ENCODE measurements at regions not wholly inside any gene's neighbourhood (a gene's known extent, or its start where the extent isn't known, plus 50 kb on each side); places are given as distances from the start of the nearest gene placed in this dataset.
"Not testable (repeated sequence)": the region's sequence is repeated elsewhere in the genome, so short reads cannot be mapped to it uniquely, and the experiment has no call there.

DNA sequence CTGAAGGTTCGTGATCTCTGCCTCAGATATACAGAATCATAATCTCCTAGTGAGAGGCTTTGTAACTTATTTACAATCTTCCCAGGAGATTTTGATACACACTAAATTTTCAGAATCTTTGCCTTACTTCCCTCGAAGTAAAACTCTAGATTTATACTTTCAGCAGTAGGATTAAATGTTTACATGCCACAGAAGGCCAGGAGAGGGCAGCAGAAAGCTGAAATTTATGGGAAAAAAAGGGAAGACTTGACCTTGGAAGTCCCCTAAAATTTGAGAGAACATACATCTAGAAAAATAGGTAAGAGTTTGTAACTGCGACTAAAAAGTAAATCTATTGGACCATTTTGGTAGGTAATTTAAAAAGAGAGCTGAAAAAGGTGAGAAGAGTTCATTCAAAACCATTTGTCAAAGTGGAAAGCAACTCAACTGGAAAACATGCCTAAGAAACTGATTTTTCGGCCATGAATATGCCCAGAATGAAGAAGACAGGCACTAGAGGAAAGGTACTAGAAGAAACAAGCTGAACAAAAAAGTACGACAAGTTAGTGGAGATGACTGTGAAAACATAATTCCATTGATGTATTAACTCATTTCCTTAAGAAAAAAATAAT, 242.0 kb upstream of the MDGA2 start:
- TF ChIP-seq, protein P1, sequence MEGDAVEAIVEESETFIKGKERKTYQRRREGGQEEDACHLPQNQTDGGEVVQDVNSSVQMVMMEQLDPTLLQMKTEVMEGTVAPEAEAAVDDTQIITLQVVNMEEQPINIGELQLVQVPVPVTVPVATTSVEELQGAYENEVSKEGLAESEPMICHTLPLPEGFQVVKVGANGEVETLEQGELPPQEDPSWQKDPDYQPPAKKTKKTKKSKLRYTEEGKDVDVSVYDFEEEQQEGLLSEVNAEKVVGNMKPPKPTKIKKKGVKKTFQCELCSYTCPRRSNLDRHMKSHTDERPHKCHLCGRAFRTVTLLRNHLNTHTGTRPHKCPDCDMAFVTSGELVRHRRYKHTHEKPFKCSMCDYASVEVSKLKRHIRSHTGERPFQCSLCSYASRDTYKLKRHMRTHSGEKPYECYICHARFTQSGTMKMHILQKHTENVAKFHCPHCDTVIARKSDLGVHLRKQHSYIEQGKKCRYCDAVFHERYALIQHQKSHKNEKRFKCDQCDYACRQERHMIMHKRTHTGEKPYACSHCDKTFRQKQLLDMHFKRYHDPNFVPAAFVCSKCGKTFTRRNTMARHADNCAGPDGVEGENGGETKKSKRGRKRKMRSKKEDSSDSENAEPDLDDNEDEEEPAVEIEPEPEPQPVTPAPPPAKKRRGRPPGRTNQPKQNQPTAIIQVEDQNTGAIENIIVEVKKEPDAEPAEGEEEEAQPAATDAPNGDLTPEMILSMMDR (IDR thresholded peaks at IDR 0.05; ENCODE audit: insufficient read depth, low read length, severe bottlenecking), result peak; percentile 26
- Histone ChIP-seq H3K36me3 (ENCODE audit: control insufficient read depth, insufficient read depth, low read length) (no peaks in the 10 kb centered on the region), H3K4me3 (ENCODE audit: low read depth, low read length) (no peak overlapping the region), H3K27me3 (ENCODE audit: control insufficient read depth, insufficient read depth, low read length) (no peaks in the 10 kb centered on the region)
- FAIRE-seq, result no peak
- peak; percentile 7 for DNase-seq (ENCODE audit: low read depth)

DNA sequence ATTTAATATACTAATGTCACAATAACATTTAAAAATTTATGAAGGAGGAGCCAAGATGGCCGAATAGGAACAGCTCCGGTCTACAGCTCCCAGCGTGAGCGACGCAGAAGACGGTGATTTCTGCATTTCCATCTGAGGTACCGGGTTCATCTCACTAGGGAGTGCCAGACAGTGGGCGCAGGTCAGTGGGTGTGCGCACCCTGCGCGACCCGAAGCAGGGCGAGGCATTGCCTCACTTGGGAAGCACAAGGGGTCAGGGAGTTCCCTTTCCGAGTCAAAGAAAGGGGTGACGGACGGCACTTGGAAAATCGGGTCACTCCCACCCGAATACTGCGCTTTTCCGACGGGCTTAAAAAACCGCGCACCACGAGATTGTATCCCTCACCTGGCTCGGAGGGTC, 225.7 kb upstream of the MDGA2 start:
- not testable (repeated sequence) for H3K36me3 ChIP-seq (ENCODE audit: control insufficient read depth, insufficient read depth, low read length); FAIRE-seq; H3K4me3 ChIP-seq (ENCODE audit: low read depth, low read length); DNase-seq (ENCODE audit: low read depth); H3K27me3 ChIP-seq (ENCODE audit: control insufficient read depth, insufficient read depth, low read length)

DNA sequence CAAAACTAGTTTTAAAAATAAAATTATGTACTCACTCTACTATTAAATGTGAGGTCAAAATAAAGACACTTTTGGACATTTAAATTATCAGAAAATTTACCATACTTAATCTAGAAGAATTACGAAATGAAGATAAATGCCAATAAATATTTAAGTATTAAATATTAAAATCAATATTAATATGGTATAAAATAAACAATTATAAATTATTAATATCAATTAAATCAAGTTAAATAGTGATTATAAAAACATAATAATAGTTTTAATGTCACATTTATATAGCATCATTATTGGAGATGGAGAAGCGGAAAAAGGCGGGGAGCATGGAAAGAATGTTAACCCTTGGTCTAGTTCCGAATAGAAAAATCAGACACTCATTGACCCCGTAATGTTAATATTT, 224.3 kb upstream of the MDGA2 start:
- TF ChIP-seq, protein P1 (IDR thresholded peaks at IDR 0.05; ENCODE audit: insufficient read depth, low read length, severe bottlenecking), result no peak
- FAIRE-seq (no peak), DNase-seq (ENCODE audit: low read depth) (no peak)
- H3K27me3 ChIP-seq (ENCODE audit: control insufficient read depth, insufficient read depth, low read length), result no peaks in the 10 kb centered on the region
- H3K4me3 ChIP-seq (ENCODE audit: low read depth, low read length), result no peak overlapping the region
- H3K36me3 ChIP-seq (ENCODE audit: control insufficient read depth, insufficient read depth, low read length), result no peaks in the 10 kb centered on the region

DNA sequence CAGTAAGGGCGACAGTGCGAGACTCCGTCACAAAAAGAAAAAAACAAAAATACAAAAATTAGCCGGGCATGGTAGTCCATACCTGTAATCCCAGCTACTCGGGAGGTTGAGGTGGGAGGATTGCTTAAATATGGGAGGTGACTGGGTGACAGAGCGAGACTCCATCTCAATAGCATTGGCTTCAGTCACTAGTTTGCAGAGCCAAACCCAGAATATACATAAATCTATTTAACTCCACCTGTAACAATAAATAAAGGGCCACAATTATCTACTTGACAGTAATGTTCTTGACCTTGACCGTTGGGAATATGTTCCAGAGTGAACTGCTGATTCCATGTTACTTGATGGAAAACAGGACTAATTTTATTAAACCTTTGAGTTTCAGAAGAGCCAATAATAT, 198.9 kb upstream of the MDGA2 start:
- Histone ChIP-seq H3K36me3 (ENCODE audit: control insufficient read depth, insufficient read depth, low read length) (no peaks in the 10 kb centered on the region), H3K27me3 (ENCODE audit: control insufficient read depth, insufficient read depth, low read length) (no peaks in the 10 kb centered on the region), H3K4me3 (ENCODE audit: low read depth, low read length) (no peak overlapping the region)
- no peak for DNase-seq (ENCODE audit: low read depth)
- TF ChIP-seq, protein P1 (IDR thresholded peaks at IDR 0.05; ENCODE audit: insufficient read depth, low read length, severe bottlenecking), result no peak
- no peak for FAIRE-seq

DNA sequence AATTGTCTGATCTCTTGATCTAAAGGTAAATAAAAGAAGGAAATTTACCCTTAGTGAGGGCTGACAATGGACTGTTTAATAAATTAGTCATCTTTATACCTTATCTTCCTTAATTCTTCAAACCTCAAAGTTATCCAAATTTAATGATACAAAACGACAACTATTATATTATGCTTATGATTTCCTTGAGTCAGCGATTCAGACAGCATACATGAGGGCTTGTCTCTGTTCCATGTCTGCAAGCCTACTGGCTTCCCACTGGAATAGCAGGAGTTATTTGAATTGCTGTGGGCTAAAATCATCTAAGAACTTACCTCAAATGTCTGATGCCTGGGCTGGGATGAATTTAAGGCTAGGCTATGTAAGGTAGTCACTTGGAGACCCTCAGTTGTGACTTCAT, 197.2 kb upstream of the MDGA2 start:
- no peaks in the 10 kb centered on the region for H3K27me3 ChIP-seq (ENCODE audit: control insufficient read depth, insufficient read depth, low read length)
- no peak overlapping the region for H3K4me3 ChIP-seq (ENCODE audit: low read depth, low read length)
- FAIRE-seq (no peak), DNase-seq (ENCODE audit: low read depth) (no peak)
- TF ChIP-seq, protein P1 (IDR thresholded peaks at IDR 0.05; ENCODE audit: insufficient read depth, low read length, severe bottlenecking), result no peak
- no peaks in the 10 kb centered on the region for H3K36me3 ChIP-seq (ENCODE audit: control insufficient read depth, insufficient read depth, low read length)

DNA sequence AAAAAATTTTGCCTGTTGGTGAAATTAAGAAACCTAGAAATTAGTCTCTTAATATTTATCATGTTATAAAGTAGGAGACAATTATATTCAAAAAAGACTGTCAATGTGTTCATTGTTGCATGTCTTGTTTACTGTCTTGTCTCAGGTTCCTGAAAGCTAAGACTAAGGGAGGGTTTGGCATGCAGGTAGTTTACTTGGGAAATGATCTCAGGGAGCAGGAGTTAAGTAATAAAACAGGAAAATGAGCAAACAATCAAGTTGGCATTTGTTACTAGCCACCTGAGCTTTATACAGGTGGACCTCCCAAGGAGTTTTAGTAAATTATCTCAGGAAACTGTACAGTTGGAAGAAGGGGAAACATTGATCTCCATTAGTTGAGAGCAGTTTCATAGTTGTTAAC, 188.0 kb upstream of the MDGA2 start:
- TF ChIP-seq, protein P1 (IDR thresholded peaks at IDR 0.05; ENCODE audit: insufficient read depth, low read length, severe bottlenecking), result no peak
- Histone ChIP-seq H3K4me3 (ENCODE audit: low read depth, low read length) (no peak overlapping the region), H3K36me3 (ENCODE audit: control insufficient read depth, insufficient read depth, low read length) (no peaks in the 10 kb centered on the region)

More for the DNA sequence above, 188.0 kb upstream of the MDGA2 start:
- DNase-seq (ENCODE audit: low read depth) (no peak), FAIRE-seq (no peak)
- no peaks in the 10 kb centered on the region for H3K27me3 ChIP-seq (ENCODE audit: control insufficient read depth, insufficient read depth, low read length)
